ENCODE measurements at regions not wholly inside any gene's neighbourhood (a gene's known extent, or its start where the extent isn't known, plus 50 kb on each side); places are given as distances from the start of the nearest gene placed in this dataset.

GRCh38 chr2:9102861-9103662, 99.6 kb upstream of the MBOAT2 start:
- no peak for DNase-seq

- DNase-seq = no peak
Observed at GRCh38 chr2:9101763-9102425, 98.4 kb upstream of the MBOAT2 start.

- no peak for DNase-seq
Observed at GRCh38 chr2:9100080-9100876, 96.8 kb upstream of the MBOAT2 start.

DNA sequence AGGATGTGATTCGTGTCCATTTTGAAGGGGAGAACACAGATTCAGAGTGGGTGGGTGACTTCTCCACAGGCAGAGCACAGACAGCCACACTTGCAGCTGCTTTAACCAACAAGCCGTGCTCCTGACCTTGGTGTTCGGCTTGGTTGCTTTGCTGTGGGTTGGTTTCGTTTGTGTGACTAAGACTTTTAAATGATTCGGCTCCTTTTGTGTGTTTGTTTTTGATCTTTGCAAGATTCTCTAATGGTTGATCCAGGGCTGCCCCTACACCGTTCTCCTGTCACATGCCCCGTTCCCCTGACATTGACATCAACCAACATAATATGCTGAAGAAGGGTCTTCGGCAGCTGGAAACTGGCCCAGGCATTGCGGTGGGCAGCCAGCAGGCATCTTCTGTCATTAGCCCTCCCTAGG, 95.9 kb upstream of the MBOAT2 start:
- no peak for DNase-seq

- DNase-seq = no peak
Observed at GRCh38 chr2:9097892-9098291, 94.4 kb upstream of the MBOAT2 start.

DNA sequence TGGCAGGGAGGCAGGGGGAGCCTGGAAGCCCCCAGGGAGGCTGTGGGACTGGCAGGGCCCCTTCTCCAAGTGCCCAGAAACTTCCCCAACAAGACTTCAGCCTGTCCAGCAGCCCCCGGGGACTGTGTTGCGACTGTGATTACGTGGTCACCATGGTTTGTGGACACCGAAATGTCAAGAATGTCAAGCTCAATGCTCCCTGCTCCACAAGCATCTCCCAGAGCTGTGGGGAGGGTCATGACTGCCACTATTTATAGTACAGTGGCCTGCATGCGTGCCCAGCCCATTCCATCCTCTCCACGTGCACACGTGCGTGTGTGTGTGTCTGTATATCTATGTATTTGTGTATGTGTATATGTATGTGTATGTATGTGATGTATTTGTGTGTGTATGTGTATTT, 93.8 kb upstream of the MBOAT2 start:
- DNase-seq = no peak

DNA sequence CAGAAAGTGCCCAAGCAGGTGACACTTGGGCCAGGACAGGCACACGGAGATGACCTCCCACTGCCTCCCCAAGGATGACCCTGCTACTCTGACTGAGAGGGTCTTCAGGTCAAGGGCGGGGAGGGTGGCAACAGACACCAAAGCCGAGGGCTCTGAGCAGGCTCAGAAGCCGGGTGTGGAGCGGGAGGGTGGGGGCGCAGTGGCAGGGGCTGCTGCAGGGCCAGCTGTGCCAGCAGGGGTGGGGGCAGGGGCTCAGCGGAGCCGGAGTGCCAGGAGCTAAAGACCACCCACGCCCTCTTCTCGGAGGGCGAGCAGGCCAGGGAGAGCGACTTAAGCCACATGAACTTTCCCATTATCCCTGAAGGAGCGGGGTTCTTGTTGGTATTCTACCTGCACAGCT, 93.3 kb upstream of the MBOAT2 start:
- no peak for DNase-seq

DNA sequence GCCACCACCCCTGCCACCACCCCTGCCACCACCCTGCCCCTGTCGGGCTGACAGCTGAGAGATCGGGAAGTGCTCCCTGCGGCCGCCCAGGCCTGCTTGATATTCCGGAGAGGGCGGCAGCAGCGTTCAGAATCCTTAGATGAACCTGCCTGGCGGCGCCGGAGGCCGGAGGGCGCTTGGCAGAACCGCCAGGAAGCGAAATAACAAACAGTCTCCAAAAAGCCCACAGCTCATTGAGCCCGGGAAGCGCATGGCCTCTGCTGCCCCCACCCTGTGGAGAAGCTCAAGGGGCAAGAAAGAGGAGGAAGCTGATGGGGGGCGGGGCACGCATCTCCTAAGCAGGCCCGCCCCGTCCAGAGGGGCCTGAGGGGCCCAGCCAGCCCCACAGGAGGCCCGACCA, 92.2 kb upstream of the MBOAT2 start:
- DNase-seq = no peak

- DNase-seq = no peak
Observed at GRCh38 chr2:9095226-9095625, 91.7 kb upstream of the MBOAT2 start.

DNA sequence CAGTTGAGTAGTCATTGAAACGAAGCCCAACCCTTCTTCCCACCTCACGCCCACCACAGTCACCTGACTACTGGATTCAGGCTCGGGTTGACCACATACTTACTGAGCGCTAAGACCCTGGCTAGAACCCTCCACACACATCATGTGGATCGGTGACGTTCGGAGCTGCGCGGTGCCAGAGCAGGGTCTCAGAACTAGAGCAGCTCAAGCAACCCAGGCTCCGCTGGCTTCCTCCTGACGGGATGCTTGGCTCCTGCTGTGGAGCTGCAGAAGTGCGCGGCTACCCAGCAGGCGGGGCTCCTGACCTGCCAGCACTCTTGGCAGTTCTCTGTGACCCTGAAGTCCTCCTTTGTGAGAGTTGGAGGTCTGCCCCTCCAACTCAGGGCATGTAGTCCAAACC, 90.6 kb upstream of the MBOAT2 start:
- DNase-seq = no peak

- no peak for DNase-seq
Observed at GRCh38 chr2:9093324-9093723, 89.8 kb upstream of the MBOAT2 start.

GRCh38 chr2:9092383-9093282, 89.1 kb upstream of the MBOAT2 start:
- DNase-seq = no peak

- DNase-seq = no peak
Observed at GRCh38 chr2:9091811-9092210, 88.3 kb upstream of the MBOAT2 start.

DNA sequence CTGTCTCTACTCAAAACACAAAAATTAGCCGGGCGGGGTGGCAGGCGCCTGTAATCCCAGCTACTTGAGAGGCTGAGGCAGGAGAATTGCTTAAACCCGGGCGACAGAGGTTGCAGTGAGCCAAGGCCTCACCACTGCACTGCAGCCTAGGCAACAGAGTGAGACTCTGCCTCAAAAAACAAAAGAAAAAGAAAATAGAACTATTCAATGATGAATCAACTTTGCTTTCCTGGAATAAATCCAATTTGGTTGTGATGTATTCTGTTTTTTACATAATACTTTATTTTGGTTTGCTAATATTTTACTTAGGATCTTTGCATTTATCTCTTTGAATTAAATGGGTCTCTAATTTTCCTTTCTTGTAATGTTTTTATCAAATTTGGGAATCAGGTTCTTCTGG, 86.3 kb upstream of the MBOAT2 start:
- DNase-seq = no peak

- no peak for DNase-seq
Observed at GRCh38 chr2:9087121-9087681, 83.7 kb upstream of the MBOAT2 start.

DNA sequence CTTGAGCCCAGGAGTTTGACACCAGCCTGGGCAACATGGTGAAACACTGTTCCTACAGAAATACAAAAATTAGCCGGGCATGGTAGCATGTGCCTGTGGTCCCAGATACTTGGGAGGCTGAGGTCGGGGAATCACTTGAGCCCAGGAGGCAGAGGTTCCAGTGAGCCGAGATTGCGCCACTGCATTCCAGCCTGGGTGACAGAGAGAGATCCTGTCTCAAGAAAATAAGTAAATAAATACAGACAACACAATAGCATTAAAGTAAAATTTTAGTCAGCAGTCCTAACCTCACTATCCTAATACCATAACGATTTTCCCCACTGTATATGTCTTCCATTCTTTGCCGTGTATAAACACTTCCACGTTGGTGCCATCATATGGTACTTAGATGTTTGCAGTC, 83.0 kb upstream of the MBOAT2 start:
- no peak for DNase-seq

DNA sequence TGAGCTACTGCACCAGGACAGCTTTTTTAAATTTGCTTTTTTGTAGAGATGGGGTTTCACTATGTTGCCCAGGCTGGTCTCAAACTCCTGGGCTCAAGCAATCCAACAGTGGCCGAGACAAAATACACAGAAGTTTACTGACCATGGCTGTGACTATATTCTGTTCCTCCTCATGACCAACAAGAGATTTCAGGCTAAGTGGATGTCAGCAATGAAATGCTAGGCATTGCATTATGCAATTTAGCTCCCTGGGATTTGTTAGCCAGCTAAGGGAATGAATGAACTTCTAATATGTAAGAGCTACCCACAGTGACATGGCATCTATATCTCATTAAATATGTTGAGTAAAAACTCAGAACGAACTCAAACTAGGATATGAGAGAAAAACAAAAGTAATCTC, 81.9 kb upstream of the MBOAT2 start:
- DNase-seq = no peak

GRCh38 chr2:9083287-9083686, 79.8 kb upstream of the MBOAT2 start:
- no peak for DNase-seq

DNA sequence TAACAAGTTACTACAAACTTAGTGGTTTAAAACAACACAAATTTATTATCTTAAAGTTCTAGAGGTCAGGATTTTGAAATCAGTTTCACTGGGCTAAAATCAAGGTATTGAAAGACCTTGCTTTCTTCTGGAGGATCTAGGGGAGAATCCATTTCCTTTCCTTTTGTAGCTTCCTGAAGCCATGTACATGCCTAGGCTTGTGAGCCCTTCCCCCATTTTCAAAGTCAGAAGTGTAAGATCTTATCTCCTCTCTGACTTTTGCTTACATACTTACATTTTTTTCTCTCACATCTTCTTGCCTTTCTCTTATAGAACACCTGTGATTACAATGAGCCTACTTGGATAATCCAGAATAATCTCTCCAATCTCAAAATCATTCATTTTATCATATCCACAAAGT, 78.7 kb upstream of the MBOAT2 start:
- DNase-seq = no peak

DNA sequence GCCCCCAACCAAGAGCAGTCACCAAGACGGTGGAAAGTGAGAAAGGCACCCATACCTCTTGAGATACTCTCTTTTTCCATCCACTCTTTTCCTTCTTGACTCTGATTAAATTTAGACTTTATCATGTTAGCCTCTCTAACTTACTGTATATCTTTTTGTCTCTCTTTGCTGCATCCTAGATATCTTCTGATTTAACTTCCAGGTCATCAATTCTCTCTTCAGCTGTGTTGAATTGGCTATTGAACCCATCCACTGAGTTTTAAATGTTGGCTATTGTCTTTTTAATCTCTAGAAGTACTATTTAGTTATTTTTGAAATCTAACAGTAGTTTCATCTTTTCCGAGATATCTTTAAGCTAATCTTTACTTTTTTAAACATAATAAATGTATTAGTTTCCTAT, 78.3 kb upstream of the MBOAT2 start:
- no peak for DNase-seq

DNA sequence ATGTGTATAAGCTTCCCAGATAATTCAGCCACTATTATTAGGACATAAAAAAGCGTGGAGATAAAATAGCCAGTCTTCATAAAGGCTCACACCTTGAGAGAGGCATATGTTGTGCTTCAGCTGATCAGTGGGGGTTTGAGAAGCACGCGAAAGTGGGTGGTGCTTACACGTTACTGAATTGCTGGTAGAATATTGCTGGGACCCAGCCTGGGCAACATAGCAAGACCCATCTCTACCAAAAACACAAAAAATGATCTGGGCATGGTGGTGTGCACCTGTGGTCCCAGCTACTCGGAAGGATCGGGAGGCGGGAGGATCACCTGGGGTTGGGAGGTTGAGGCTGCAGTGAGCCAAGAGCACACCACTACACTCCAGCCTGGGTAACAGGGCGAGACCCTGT, 74.9 kb upstream of the MBOAT2 start:
- DNase-seq = no peak

DNA sequence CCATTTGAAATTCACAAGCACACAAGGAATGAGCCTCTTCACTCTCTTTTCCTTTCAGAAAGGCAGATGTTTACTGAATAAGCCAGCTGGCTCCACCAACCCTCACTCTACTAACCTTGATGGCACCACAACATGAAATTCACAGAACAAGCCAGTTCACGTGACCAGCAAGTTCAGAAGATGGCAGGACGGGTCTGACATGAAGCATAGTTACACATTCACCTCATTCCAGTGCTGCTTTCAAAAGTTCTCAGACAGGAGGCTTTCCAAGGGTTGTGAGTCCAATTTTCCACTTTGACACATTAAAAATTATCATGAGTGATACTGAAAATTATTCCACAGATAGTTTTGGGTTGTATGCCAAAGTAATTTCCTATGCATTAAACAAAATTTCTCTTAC, 74.2 kb upstream of the MBOAT2 start:
- no peak for DNase-seq

DNA sequence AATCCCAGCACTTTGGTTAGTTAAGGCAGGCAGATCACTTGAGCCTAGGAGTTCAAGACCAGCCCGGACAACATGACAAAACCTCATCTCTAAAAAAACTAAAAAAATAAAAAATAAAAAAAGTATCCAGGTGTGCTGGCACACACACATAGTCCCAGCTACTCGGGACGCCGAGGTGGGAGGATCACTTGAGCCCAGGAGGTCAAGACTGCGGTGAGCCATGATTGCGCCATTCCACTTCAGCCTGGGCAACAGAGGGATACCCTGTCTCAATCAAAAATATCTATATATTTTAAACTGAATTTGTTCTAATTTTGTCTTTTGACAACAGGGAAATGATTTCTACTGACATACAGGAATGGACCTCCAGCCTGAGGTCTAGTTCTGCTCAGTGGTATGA, 73.3 kb upstream of the MBOAT2 start:
- DNase-seq = no peak

Data from activated T-cell treated with anti-CD3 and anti-CD28 coated beads, Interleukin-2, amount 50 U/mL, for 1 hour (primary cell).